ENCODE measurements at regions not wholly inside any gene's neighbourhood (a gene's known extent, or its start where the extent isn't known, plus 50 kb on each side); places are given as distances from the start of the nearest gene placed in this dataset.
"Not testable (repeated sequence)": the region's sequence is repeated elsewhere in the genome, so short reads cannot be mapped to it uniquely, and the experiment has no call there.

DNA sequence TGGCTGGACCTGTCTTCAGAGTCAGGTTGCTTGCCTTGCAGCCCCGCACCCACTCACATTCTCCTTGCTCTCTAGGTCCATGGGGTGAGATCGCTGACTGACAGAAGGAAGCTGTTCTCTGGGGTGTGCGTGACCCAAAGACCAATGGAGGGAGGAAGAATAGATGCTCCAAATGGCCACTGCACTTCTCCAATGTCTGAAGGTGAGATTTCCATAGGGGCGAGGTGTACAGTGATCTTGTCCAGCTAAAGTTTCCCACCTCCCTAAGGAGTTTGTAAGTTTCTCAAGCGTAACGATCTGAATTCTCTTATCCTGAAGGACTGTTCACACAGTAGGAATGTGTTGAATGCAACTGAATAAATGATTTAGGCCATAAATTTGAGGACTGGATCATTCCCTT, 211.9 kb upstream of the IRF2BP2 start:
- H3K27me3 Mint-ChIP-seq (ENCODE audit: low read depth, unreplicated experiment) = peaks cover 16% of the 10 kb centered on the region
- Histone ChIP-seq H2AFZ (ENCODE audit: low read depth, low read length) (no peak overlapping the region), H3K4me3 (ENCODE audit: insufficient read depth, low read depth, low read length) (no peak overlapping the region), H3K79me2 (ENCODE audit: insufficient read depth, low read length) (no peaks in the 10 kb centered on the region), H3K36me3 (ENCODE audit: insufficient read depth, low read length) (no peaks in the 10 kb centered on the region), H3K9me3 (ENCODE audit: insufficient read depth, low read depth, low read length) (no peaks in the 10 kb centered on the region), H3K4me1 (ENCODE audit: insufficient read depth, low read length) (no peaks in the 10 kb centered on the region), H3K4me2 (ENCODE audit: low read length) (no peak overlapping the region), H3K27ac (ENCODE audit: low read depth, low read length) (no peak overlapping the region), H3K27me3 (ENCODE audit: insufficient read depth, low read length) (no peaks in the 10 kb centered on the region), H4K20me1 (ENCODE audit: insufficient read depth, low read length) (no peaks in the 10 kb centered on the region), H3K9ac (ENCODE audit: low read length) (no peak overlapping the region)
- H3K9me3 Mint-ChIP-seq (ENCODE audit: unreplicated experiment) = no peaks in the 10 kb centered on the region
- H3K27ac Mint-ChIP-seq (ENCODE audit: unreplicated experiment) = no peak overlapping the region
- no peak for DNase-seq (ENCODE audit: low read depth)
- no peak overlapping the region for H3K4me3 Mint-ChIP-seq (ENCODE audit: unreplicated experiment)
- no peaks in the 10 kb centered on the region for H3K36me3 Mint-ChIP-seq (ENCODE audit: low read depth, unreplicated experiment)
- no peak for FAIRE-seq
- no peak for TF ChIP-seq CTCF (IDR thresholded peaks at IDR 0.05; ENCODE audit: insufficient read depth, low read depth, low read length)
- TF ChIP-seq EZH2 (IDR thresholded peaks at IDR 0.05; ENCODE audit: insufficient read depth, low read length) = no peak
- peaks cover 14% of the 10 kb centered on the region for H3K4me1 Mint-ChIP-seq (ENCODE audit: low read depth, unreplicated experiment)

- FAIRE-seq (no peak), DNase-seq (ENCODE audit: low read depth) (no peak)
- H3K27me3 Mint-ChIP-seq (ENCODE audit: low read depth, unreplicated experiment) = peaks cover 17% of the 10 kb centered on the region
- H3K36me3 Mint-ChIP-seq (ENCODE audit: low read depth, unreplicated experiment) = no peaks in the 10 kb centered on the region
- Histone ChIP-seq H3K4me2 (ENCODE audit: low read length) (no peak overlapping the region), H3K36me3 (ENCODE audit: insufficient read depth, low read length) (no peaks in the 10 kb centered on the region), H3K4me1 (ENCODE audit: insufficient read depth, low read length) (no peaks in the 10 kb centered on the region), H3K9ac (ENCODE audit: low read length) (no peak overlapping the region), H3K79me2 (ENCODE audit: insufficient read depth, low read length) (no peaks in the 10 kb centered on the region), H3K27ac (ENCODE audit: low read depth, low read length) (no peak overlapping the region), H3K9me3 (ENCODE audit: insufficient read depth, low read depth, low read length) (no peaks in the 10 kb centered on the region), H2AFZ (ENCODE audit: low read depth, low read length) (no peak overlapping the region), H4K20me1 (ENCODE audit: insufficient read depth, low read length) (no peaks in the 10 kb centered on the region), H3K4me3 (ENCODE audit: insufficient read depth, low read depth, low read length) (no peak overlapping the region), H3K27me3 (ENCODE audit: insufficient read depth, low read length) (no peaks in the 10 kb centered on the region)
- TF ChIP-seq CTCF (IDR thresholded peaks at IDR 0.05; ENCODE audit: insufficient read depth, low read depth, low read length) (no peak), EZH2 (IDR thresholded peaks at IDR 0.05; ENCODE audit: insufficient read depth, low read length) (no peak)
- no peak overlapping the region for H3K27ac Mint-ChIP-seq (ENCODE audit: unreplicated experiment)
- H3K4me1 Mint-ChIP-seq (ENCODE audit: low read depth, unreplicated experiment) = peaks cover 14% of the 10 kb centered on the region
- no peak overlapping the region for H3K4me3 Mint-ChIP-seq (ENCODE audit: unreplicated experiment)
- no peaks in the 10 kb centered on the region for H3K9me3 Mint-ChIP-seq (ENCODE audit: unreplicated experiment)
Measured at GRCh38 chr1:234820597-234820996, 210.6 kb upstream of the IRF2BP2 start.

- Mint-ChIP-seq H3K4me1 (ENCODE audit: low read depth, unreplicated experiment) (peaks cover 14% of the 10 kb centered on the region), H3K27me3 (ENCODE audit: low read depth, unreplicated experiment) (peaks cover 17% of the 10 kb centered on the region)
- H3K4me3 Mint-ChIP-seq (ENCODE audit: unreplicated experiment); H3K27me3 ChIP-seq (ENCODE audit: insufficient read depth, low read length); H3K4me3 ChIP-seq (ENCODE audit: insufficient read depth, low read depth, low read length); H3K36me3 Mint-ChIP-seq (ENCODE audit: low read depth, unreplicated experiment); H3K4me2 ChIP-seq (ENCODE audit: low read length); H2AFZ ChIP-seq (ENCODE audit: low read depth, low read length); H3K9me3 Mint-ChIP-seq (ENCODE audit: unreplicated experiment); H3K36me3 ChIP-seq (ENCODE audit: insufficient read depth, low read length); H4K20me1 ChIP-seq (ENCODE audit: insufficient read depth, low read length); FAIRE-seq; DNase-seq (ENCODE audit: low read depth); H3K9ac ChIP-seq (ENCODE audit: low read length); H3K9me3 ChIP-seq (ENCODE audit: insufficient read depth, low read depth, low read length); H3K4me1 ChIP-seq (ENCODE audit: insufficient read depth, low read length); H3K79me2 ChIP-seq (ENCODE audit: insufficient read depth, low read length); H3K27ac ChIP-seq (ENCODE audit: low read depth, low read length); H3K27ac Mint-ChIP-seq (ENCODE audit: unreplicated experiment): not testable (repeated sequence)
Measured at GRCh38 chr1:234819845-234820244, 209.9 kb upstream of the IRF2BP2 start.

- not testable (repeated sequence) for H3K4me3 Mint-ChIP-seq (ENCODE audit: unreplicated experiment); H3K27ac ChIP-seq (ENCODE audit: low read depth, low read length); H3K9me3 Mint-ChIP-seq (ENCODE audit: unreplicated experiment); H3K9ac ChIP-seq (ENCODE audit: low read length); H2AFZ ChIP-seq (ENCODE audit: low read depth, low read length); H4K20me1 ChIP-seq (ENCODE audit: insufficient read depth, low read length); H3K36me3 ChIP-seq (ENCODE audit: insufficient read depth, low read length); H3K4me1 ChIP-seq (ENCODE audit: insufficient read depth, low read length); H3K4me2 ChIP-seq (ENCODE audit: low read length); H3K4me3 ChIP-seq (ENCODE audit: insufficient read depth, low read depth, low read length); H3K9me3 ChIP-seq (ENCODE audit: insufficient read depth, low read depth, low read length); H3K27ac Mint-ChIP-seq (ENCODE audit: unreplicated experiment); DNase-seq (ENCODE audit: low read depth); H3K79me2 ChIP-seq (ENCODE audit: insufficient read depth, low read length); H3K27me3 ChIP-seq (ENCODE audit: insufficient read depth, low read length); FAIRE-seq; H3K36me3 Mint-ChIP-seq (ENCODE audit: low read depth, unreplicated experiment)
- Mint-ChIP-seq H3K27me3 (ENCODE audit: low read depth, unreplicated experiment) (peaks cover 12% of the 10 kb centered on the region), H3K4me1 (ENCODE audit: low read depth, unreplicated experiment) (peaks cover 13% of the 10 kb centered on the region)
Measured at GRCh38 chr1:234818040-234818387, 208.0 kb upstream of the IRF2BP2 start.

- Mint-ChIP-seq H3K4me1 (ENCODE audit: low read depth, unreplicated experiment) (peaks cover 13% of the 10 kb centered on the region), H3K27me3 (ENCODE audit: low read depth, unreplicated experiment) (peaks cover 12% of the 10 kb centered on the region), H3K4me3 (ENCODE audit: unreplicated experiment) (peak overlapping the region; percentile 71)
- H3K79me2 ChIP-seq (ENCODE audit: insufficient read depth, low read length); H3K9me3 ChIP-seq (ENCODE audit: insufficient read depth, low read depth, low read length); H3K4me2 ChIP-seq (ENCODE audit: low read length); DNase-seq (ENCODE audit: low read depth); H3K4me3 ChIP-seq (ENCODE audit: insufficient read depth, low read depth, low read length); H3K9me3 Mint-ChIP-seq (ENCODE audit: unreplicated experiment); H3K4me1 ChIP-seq (ENCODE audit: insufficient read depth, low read length); H3K36me3 Mint-ChIP-seq (ENCODE audit: low read depth, unreplicated experiment); FAIRE-seq; H2AFZ ChIP-seq (ENCODE audit: low read depth, low read length); H3K27ac ChIP-seq (ENCODE audit: low read depth, low read length); H3K9ac ChIP-seq (ENCODE audit: low read length); H4K20me1 ChIP-seq (ENCODE audit: insufficient read depth, low read length); H3K36me3 ChIP-seq (ENCODE audit: insufficient read depth, low read length); H3K27ac Mint-ChIP-seq (ENCODE audit: unreplicated experiment); H3K27me3 ChIP-seq (ENCODE audit: insufficient read depth, low read length): not testable (repeated sequence)
Measured at GRCh38 chr1:234817313-234818039, 207.5 kb upstream of the IRF2BP2 start.

All from astrocyte (in vitro differentiated cells and primary cell).